ENCODE measurements at regions not wholly inside any gene's neighbourhood (a gene's known extent, or its start where the extent isn't known, plus 50 kb on each side); places are given as distances from the start of the nearest gene placed in this dataset.
A peak's percentile ranks its signal among the peaks of the same experiment; 100 is the strongest.

DNA sequence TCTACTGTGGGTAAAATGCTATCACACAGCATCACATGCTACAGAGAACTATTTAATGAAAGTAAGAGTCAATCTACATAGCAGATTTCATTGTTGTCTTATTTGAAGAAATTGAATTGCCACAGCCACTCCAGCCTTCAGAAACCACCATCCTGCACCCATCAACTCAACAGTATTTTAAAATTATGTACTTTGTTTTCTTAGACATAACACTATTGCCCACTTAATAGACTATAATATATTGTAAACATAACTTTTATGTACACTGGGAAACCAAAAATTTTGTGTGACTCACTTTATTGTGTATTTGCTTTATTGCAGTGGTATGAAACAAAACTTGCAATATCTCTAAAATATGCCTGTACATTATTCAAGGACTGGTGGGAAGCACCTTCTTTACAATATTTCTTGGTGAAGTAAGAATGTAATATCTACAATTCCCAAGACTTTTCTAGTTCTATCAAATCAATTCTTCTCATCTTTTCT is 133.0 kb downstream of the DUSP10 start:
- H3K27ac ChIP-seq = no peak overlapping the region
- TF ChIP-seq ZFX (IDR thresholded peaks at IDR 0.05; ENCODE audit: borderline replicate concordance) = no peak
- TF ChIP-seq, protein P1, sequence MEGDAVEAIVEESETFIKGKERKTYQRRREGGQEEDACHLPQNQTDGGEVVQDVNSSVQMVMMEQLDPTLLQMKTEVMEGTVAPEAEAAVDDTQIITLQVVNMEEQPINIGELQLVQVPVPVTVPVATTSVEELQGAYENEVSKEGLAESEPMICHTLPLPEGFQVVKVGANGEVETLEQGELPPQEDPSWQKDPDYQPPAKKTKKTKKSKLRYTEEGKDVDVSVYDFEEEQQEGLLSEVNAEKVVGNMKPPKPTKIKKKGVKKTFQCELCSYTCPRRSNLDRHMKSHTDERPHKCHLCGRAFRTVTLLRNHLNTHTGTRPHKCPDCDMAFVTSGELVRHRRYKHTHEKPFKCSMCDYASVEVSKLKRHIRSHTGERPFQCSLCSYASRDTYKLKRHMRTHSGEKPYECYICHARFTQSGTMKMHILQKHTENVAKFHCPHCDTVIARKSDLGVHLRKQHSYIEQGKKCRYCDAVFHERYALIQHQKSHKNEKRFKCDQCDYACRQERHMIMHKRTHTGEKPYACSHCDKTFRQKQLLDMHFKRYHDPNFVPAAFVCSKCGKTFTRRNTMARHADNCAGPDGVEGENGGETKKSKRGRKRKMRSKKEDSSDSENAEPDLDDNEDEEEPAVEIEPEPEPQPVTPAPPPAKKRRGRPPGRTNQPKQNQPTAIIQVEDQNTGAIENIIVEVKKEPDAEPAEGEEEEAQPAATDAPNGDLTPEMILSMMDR (IDR thresholded peaks at IDR 0.05) = no peak

DNA sequence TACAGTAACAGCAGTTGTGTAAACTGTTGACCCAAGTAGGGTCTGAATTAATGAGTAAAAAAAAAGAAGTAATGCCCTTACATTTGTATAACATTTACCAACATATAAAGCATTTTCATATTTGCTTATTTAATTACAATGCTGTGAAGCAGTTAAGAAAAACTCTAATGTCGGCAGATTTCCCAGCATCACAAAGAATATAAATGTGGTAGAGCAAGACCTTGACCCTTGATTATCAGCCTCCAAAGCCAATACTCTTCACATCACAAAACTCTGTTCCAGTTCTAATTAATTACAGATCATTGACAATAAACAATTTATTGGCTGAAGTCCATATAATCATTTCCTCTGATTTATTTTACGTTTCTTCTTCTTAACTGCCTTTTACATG is 130.2 kb downstream of the DUSP10 start:
- no peak for TF ChIP-seq ZFX (IDR thresholded peaks at IDR 0.05; ENCODE audit: borderline replicate concordance)
- TF ChIP-seq, protein P1 (IDR thresholded peaks at IDR 0.05) = no peak
- peak overlapping the region; percentile 90 for H3K27ac ChIP-seq

DNA sequence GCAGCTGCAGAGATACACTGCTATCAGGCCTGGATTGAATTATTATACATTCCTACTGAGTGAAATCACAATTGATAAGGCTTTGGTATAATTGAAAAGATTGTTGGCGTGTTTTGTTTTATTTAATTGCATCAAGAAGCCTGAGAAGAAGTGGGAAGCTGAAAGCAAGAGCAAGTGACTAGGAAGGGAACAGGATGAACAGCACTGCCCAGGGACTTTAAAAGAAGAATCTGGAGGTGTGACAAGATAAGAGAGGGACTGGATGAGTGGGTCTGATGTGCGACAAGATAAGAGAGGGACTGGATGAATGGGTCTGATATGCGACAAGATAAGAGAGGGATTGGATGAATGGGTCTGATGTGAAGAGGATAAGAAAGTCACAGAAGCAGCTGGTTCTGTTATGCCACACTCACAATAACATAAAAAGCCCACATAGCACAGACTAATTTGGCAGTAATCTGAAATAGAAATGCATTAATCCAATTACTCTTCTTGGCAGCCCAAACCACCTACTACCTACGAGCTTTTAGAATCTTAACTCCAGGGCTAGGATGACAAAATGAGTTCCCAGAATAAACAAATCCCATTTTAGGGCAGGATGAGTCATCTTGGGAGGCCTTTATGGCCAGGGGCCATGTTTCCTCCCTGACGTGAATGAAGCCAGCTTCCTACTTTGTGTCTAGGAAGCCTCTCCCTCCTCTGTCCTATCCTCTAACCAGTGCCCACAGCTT is 129.7 kb downstream of the DUSP10 start:
- peak overlapping the region; percentile 90 for H3K27ac ChIP-seq
- no peak for TF ChIP-seq ZFX (IDR thresholded peaks at IDR 0.05; ENCODE audit: borderline replicate concordance)
- TF ChIP-seq, protein P1 (IDR thresholded peaks at IDR 0.05) = no peak

DNA sequence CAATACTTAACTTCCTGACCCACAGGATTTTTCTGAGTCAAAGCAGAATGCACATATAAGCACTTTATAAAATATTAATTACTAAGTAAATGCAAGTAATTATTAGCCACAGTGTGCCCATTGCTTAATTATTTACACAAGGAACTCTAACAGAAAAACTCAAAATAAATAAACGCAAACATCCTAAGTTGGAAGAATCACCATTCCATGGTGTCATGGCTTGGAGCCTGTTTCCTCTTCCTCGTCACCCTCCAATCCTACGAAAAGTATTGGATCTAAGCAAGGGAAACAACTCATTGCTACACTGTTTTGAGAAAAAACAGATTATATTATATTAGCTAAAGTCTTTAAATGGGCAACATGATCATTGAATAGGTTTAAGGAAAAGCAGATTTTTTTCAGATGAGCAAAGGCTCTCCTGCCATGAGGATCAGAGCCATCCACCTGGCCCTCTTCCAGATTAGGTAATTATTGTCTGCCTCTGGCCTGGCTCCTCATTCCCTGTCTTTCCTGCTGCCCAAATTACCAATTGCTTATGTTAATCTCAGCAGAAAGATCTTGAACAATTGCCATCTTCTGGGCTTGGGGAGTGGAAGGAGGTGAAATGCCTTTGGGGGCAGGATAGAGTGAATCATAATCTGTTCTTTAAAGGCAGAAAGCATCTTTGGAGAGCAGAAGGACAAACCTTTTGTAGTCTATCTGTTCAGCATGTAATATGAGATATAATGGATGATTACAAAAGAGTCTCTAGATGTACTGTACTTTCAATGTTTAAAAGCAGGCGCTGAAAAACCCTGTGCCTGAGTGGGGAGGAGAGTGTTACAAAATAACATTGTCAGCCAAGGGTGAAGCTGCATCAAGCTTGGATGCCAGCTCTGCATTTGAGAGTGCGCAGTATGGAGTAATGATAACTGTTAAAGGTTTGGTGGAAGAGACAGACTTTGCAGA is 121.2 kb downstream of the DUSP10 start:
- TF ChIP-seq ZFX (IDR thresholded peaks at IDR 0.05; ENCODE audit: borderline replicate concordance) = no peak
- TF ChIP-seq, protein P1 (IDR thresholded peaks at IDR 0.05) = no peak
- H3K27ac ChIP-seq = peak overlapping the region; percentile 83

DNA sequence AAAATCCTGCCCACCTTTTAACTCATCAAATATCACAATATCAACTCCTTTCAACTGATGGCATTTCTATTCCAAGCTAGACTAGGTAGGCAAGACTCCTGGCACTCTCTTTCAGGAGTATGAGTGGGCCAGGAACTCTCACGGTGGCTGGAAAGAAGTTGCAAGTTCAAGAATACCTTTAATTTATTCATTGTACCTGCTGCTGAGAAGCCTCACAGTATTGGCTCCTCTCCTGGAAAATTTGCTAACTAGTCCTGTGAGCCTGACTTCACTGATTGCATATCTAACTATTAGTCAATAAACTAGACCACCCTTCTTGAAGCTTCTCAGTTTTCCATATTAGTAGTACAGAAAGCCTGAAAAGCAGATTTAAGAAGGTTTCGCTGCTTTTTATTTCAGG is 120.2 kb downstream of the DUSP10 start:
- no peak for TF ChIP-seq ZFX (IDR thresholded peaks at IDR 0.05; ENCODE audit: borderline replicate concordance)
- TF ChIP-seq, protein P1 (IDR thresholded peaks at IDR 0.05) = no peak
- H3K27ac ChIP-seq = peak overlapping the region; percentile 83

DNA sequence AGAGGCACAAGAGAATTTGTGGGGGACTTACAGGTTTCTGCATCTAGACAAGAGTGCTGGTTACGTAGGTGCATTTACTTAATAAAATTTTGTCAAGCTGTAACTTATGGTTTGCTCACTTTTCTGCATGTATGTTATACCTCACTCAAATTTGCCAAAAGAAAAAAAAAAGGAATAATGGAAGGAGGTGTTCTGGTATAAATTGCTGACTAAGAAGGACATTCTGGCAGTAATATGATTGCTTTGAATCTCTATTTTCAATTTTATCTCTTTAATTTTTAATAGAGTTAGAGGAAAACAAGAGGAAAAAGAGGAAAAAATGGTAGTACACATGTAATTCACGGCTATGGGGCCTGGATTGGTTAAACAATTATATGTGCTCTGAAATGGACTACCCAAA is 119.5 kb downstream of the DUSP10 start:
- TF ChIP-seq, protein P1 (IDR thresholded peaks at IDR 0.05) = no peak
- no peak for TF ChIP-seq ZFX (IDR thresholded peaks at IDR 0.05; ENCODE audit: borderline replicate concordance)

More for the DNA sequence above, 119.5 kb downstream of the DUSP10 start:
- peak overlapping the region; percentile 83; the same call in 1 of the 2 replicates for H3K27ac ChIP-seq
